Loucy (cell line): ENCODE measurements at regions not wholly inside any gene's neighbourhood (a gene's known extent, or its start where the extent isn't known, plus 50 kb on each side); places are given as distances from the start of the nearest gene placed in this dataset.

ENCODE experiments used
- H2AFZ ChIP-seq: fragments of 200-600 bp; sonication (generic); 2 replicates; pipeline ENCODE4 v1.6.0; 2016; ENCODE audit warnings: antibody characterized with exemption, mild to moderate bottlenecking, low read length, moderate library complexity
- H3F3A ChIP-seq: fragments of 200-600 bp; 2 replicates; pipeline ENCODE4 v1.6.0; 2016; ENCODE audit warnings: antibody characterized with exemption, low read depth, mild to moderate bottlenecking
- H3K27me3 ChIP-seq: fragments of 200-600 bp; sonication (generic); 2 replicates; pipeline ENCODE4 v1.6.1; 2014; ENCODE audit warnings: low read length, mild to moderate bottlenecking; ENCODE audit not compliant: insufficient read depth, poor library complexity, severe bottlenecking
- H3K36me3 ChIP-seq: fragments of 200-600 bp; sonication (generic); 2 replicates; pipeline ENCODE4 v1.6.1; 2016; ENCODE audit warnings: low read length; ENCODE audit not compliant: insufficient read depth
- H3K4me1 ChIP-seq: fragments of 200-600 bp; sonication (generic); 2 replicates; pipeline ENCODE4 v1.5.1; 2014; ENCODE audit warnings: low read length, mild to moderate bottlenecking; ENCODE audit not compliant: insufficient read depth, poor library complexity, severe bottlenecking
- H3K4me2 ChIP-seq: fragments of 200-600 bp; sonication (generic); 2 replicates; pipeline ENCODE4 v1.6.0; 2014; ENCODE audit warnings: antibody characterized with exemption, low read length, low read depth, mild to moderate bottlenecking; ENCODE audit not compliant: poor library complexity, severe bottlenecking
- H3K4me3 ChIP-seq: fragments of 200-600 bp; sonication (generic); 2 replicates; pipeline ENCODE4 v1.5.1; 2014; ENCODE audit warnings: low read length, mild to moderate bottlenecking, mixed read lengths; ENCODE audit not compliant: poor library complexity, severe bottlenecking
- H3K79me2 ChIP-seq: fragments of 200-600 bp; sonication (generic); 2 replicates; pipeline ENCODE4 v1.6.1; 2014; ENCODE audit warnings: low read length; ENCODE audit not compliant: insufficient read depth
- H3K9ac ChIP-seq: fragments of 200-600 bp; sonication (generic); 2 replicates; pipeline ENCODE4 v1.6.0; 2014; ENCODE audit warnings: mild to moderate bottlenecking, low read depth, low read length, moderate library complexity; ENCODE audit not compliant: poor library complexity, severe bottlenecking
- H3K9me2 ChIP-seq: fragments of 200-600 bp; sonication (generic); replicated peaks from 2 replicates; pipeline ENCODE4 v1.6.1; 2016; ENCODE audit warnings: low read depth, low read length, mixed read lengths
- H3K9me3 ChIP-seq: fragments of 200-600 bp; sonication (generic); 2 replicates; pipeline ENCODE4 v1.6.1; 2014; ENCODE audit warnings: mild to moderate bottlenecking, antibody characterized with exemption, low read length, low read depth; ENCODE audit not compliant: insufficient read depth
- H4K20me1 ChIP-seq: fragments of 200-600 bp; sonication (generic); 2 replicates; pipeline ENCODE4 v1.6.0; 2014; ENCODE audit warnings: antibody characterized with exemption, low read length, mild to moderate bottlenecking; ENCODE audit not compliant: insufficient read depth, poor library complexity, severe bottlenecking
- CTCF ChIP-seq: fragments of 200-600 bp; sonication (generic); conservative IDR thresholded peaks from 2 replicates; pipeline ENCODE4 v1.5.1; 2014; ENCODE audit warnings: mild to moderate bottlenecking, antibody characterized with exemption, low read length
- EZH2phosphoT487 ChIP-seq: fragments of 200-600 bp; IDR thresholded peaks from 2 replicates; pipeline ENCODE4 v1.6.1; 2018; ENCODE audit warnings: antibody characterized with exemption, mild to moderate bottlenecking, moderate library complexity, borderline replicate concordance

GRCh38 chr18:46369323-46369722 lies 265.1 kb downstream of the HAUS1 start:
- TF ChIP-seq CTCF (no peak), EZH2phosphoT487 (no peak)
- Histone ChIP-seq H3K4me3 (no peak overlapping the region), H2AFZ (no peak overlapping the region), H4K20me1 (no peaks in the 10 kb centered on the region), H3K9me3 (no peaks in the 10 kb centered on the region), H3K9ac (no peak overlapping the region), H3K4me2 (no peak overlapping the region), H3K79me2 (no peaks in the 10 kb centered on the region), H3K27me3 (no peaks in the 10 kb centered on the region), H3K9me2 (no peaks in the 10 kb centered on the region), H3K4me1 (no peaks in the 10 kb centered on the region), H3K36me3 (no peaks in the 10 kb centered on the region), H3F3A (no peaks in the 10 kb centered on the region)

- H2AFZ ChIP-seq, result no peak overlapping the region
- H3K4me1 ChIP-seq, result no peaks in the 10 kb centered on the region
- H3K9me2 ChIP-seq, result no peaks in the 10 kb centered on the region
- H3K36me3 ChIP-seq, result no peaks in the 10 kb centered on the region
- H3F3A ChIP-seq, result no peaks in the 10 kb centered on the region
- TF ChIP-seq EZH2phosphoT487, result no peak
- no peak overlapping the region for H3K4me3 ChIP-seq
- no peaks in the 10 kb centered on the region for H3K9me3 ChIP-seq
- H3K4me2 ChIP-seq, result no peak overlapping the region
- no peak overlapping the region for H3K9ac ChIP-seq
- no peaks in the 10 kb centered on the region for H3K27me3 ChIP-seq
- no peaks in the 10 kb centered on the region for H3K79me2 ChIP-seq
- H4K20me1 ChIP-seq, result no peaks in the 10 kb centered on the region
Observed at GRCh38 chr18:46370898-46371297, 266.7 kb downstream of the HAUS1 start.

GRCh38 chr18:46372670-46373069 lies 268.5 kb downstream of the HAUS1 start:
- Histone ChIP-seq H4K20me1 (no peaks in the 10 kb centered on the region), H3K9ac (no peak overlapping the region), H3K9me3 (no peaks in the 10 kb centered on the region), H3K9me2 (no peaks in the 10 kb centered on the region), H3K4me3 (no peak overlapping the region), H3K27me3 (no peaks in the 10 kb centered on the region), H2AFZ (no peak overlapping the region), H3K4me1 (no peaks in the 10 kb centered on the region), H3F3A (no peaks in the 10 kb centered on the region), H3K4me2 (no peak overlapping the region), H3K79me2 (no peaks in the 10 kb centered on the region), H3K36me3 (no peaks in the 10 kb centered on the region)
- TF ChIP-seq EZH2phosphoT487 (no peak), CTCF (no peak)

GRCh38 chr18:46373131-46373530 lies 268.9 kb downstream of the HAUS1 start:
- Histone ChIP-seq H2AFZ (no peak overlapping the region), H3K9ac (no peak overlapping the region), H3K4me2 (no peak overlapping the region), H3F3A (no peaks in the 10 kb centered on the region), H4K20me1 (no peaks in the 10 kb centered on the region), H3K4me1 (no peaks in the 10 kb centered on the region), H3K36me3 (no peaks in the 10 kb centered on the region), H3K27me3 (no peaks in the 10 kb centered on the region), H3K79me2 (no peaks in the 10 kb centered on the region), H3K9me2 (no peaks in the 10 kb centered on the region), H3K9me3 (no peaks in the 10 kb centered on the region), H3K4me3 (no peak overlapping the region)
- no peak for TF ChIP-seq CTCF
- TF ChIP-seq EZH2phosphoT487, result no peak
